Right atrium auricular region (tissue), 2 donors: ENCODE measurements at regions not wholly inside any gene's neighbourhood (a gene's known extent, or its start where the extent isn't known, plus 50 kb on each side); places are given as distances from the start of the nearest gene placed in this dataset.

Experiments used
- DNase-seq: peaks from one replicate; pipeline ENCODE4 v3.0.0-alpha.2; 2019; ENCODE audit warnings: low spot score
- H3K27ac ChIP-seq, 2 donors: fragments of 200-600 bp; sonication (generic); 1 replicate in 1 of 2; 2 replicates in 1 of 2; pipeline ENCODE4 v1.5.1; 2016 to 2019
- H3K27me3 ChIP-seq, 2 donors: fragments of 200-600 bp; sonication (generic); one replicate each; pipeline versions ENCODE4 v1.5.1 to v1.6.0; 2017 to 2019
- H3K36me3 ChIP-seq: fragments of 200-600 bp; sonication (generic); one replicate; pipeline ENCODE4 v1.5.1; 2016
- H3K4me1 ChIP-seq, 2 donors: fragments of 200-600 bp; sonication (generic); one replicate each; pipeline versions ENCODE4 v1.5.1 to v1.6.0; 2017 to 2019
- H3K4me3 ChIP-seq, 2 donors: fragments of 200-600 bp; sonication (generic); 1 replicate in 1 of 2; 2 replicates in 1 of 2; pipeline ENCODE4 v1.5.1; 2017 to 2019; ENCODE audit warnings: mild to moderate bottlenecking in 1 of 2, moderate library complexity in 1 of 2
- H3K9me3 ChIP-seq, 2 donors: fragments of 200-600 bp; sonication (generic); one replicate each; pipeline ENCODE4 v1.5.1; 2019
- TF ChIP-seq, protein P1 (sequence below), 2 donors: fragments of 200-600 bp; sonication (generic); IDR thresholded peaks; one replicate each; pipeline ENCODE4 v1.5.1; 2019; ENCODE audit warnings: antibody characterized with exemption in 2 of 2

- H3K27me3 ChIP-seq = no peaks in the 10 kb centered on the region
- no peaks in the 10 kb centered on the region for H3K9me3 ChIP-seq
- no peaks in the 10 kb centered on the region for H3K36me3 ChIP-seq
- peaks cover 0 to 16% of the 10 kb centered on the region in 2 donors for H3K4me1 ChIP-seq
- TF ChIP-seq, protein P1, sequence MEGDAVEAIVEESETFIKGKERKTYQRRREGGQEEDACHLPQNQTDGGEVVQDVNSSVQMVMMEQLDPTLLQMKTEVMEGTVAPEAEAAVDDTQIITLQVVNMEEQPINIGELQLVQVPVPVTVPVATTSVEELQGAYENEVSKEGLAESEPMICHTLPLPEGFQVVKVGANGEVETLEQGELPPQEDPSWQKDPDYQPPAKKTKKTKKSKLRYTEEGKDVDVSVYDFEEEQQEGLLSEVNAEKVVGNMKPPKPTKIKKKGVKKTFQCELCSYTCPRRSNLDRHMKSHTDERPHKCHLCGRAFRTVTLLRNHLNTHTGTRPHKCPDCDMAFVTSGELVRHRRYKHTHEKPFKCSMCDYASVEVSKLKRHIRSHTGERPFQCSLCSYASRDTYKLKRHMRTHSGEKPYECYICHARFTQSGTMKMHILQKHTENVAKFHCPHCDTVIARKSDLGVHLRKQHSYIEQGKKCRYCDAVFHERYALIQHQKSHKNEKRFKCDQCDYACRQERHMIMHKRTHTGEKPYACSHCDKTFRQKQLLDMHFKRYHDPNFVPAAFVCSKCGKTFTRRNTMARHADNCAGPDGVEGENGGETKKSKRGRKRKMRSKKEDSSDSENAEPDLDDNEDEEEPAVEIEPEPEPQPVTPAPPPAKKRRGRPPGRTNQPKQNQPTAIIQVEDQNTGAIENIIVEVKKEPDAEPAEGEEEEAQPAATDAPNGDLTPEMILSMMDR (IDR thresholded peaks at IDR 0.05) = no peak
- H3K27ac ChIP-seq = peak overlapping the region in 1 of 2 donors; percentile 19
- DNase-seq = no peak
- no peak overlapping the region for H3K4me3 ChIP-seq
Measured at GRCh38 chr10:30182191-30183054, 123.0 kb upstream of the JCAD start.

DNA sequence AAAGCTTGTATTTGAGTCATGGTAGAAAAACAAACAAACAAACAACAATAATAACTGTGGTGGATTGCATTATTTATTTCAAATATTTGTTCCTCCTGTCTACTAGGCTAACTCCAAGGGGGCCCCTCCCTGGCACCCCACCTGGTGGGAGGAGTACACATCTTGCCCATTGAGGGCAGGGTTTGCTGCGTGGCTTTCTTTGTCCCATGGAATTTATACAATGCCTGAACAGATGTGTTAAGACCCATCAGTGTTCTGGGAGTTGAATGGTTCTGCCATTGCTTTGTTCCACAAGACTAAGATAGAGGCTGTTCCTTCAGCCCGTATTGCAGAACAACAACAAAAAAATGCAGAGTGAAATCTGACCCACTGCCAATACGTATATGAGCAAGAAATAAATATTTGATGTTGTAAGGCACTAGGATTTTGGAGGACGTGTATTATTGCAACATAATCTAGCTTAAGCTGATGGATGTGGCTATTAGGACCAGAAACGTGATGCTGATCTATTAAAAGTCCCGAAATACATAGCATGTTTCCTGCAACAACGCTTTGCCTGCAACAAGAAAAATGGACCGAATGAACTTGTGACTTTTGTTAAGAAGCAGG is 119.1 kb upstream of the JCAD start:
- H3K27ac ChIP-seq = no peak overlapping the region
- no peaks in the 10 kb centered on the region for H3K4me1 ChIP-seq

GRCh38 chr10:30176776-30177533 is 117.6 kb upstream of the JCAD start:
- no peaks in the 10 kb centered on the region for H3K27me3 ChIP-seq
- H3K36me3 ChIP-seq = no peaks in the 10 kb centered on the region
- no peak overlapping the region for H3K4me3 ChIP-seq
- no peaks in the 10 kb centered on the region for H3K9me3 ChIP-seq
- H3K4me1 ChIP-seq = no peaks in the 10 kb centered on the region
- no peak for DNase-seq
- TF ChIP-seq, protein P1 (IDR thresholded peaks at IDR 0.05) = no peak
- no peak overlapping the region for H3K27ac ChIP-seq

More for the DNA sequence above, 119.1 kb upstream of the JCAD start:
- H3K4me3 ChIP-seq = no peak overlapping the region
- DNase-seq = no peak
- TF ChIP-seq, protein P1 (IDR thresholded peaks at IDR 0.05) = no peak
- H3K9me3 ChIP-seq = no peaks in the 10 kb centered on the region
- H3K36me3 ChIP-seq = no peaks in the 10 kb centered on the region
- H3K27me3 ChIP-seq = no peaks in the 10 kb centered on the region

GRCh38 chr10:30176182-30176581 is 116.8 kb upstream of the JCAD start:
- DNase-seq = no peak

GRCh38 chr10:30172673-30173072 is 113.3 kb upstream of the JCAD start:
- no peaks in the 10 kb centered on the region for H3K4me1 ChIP-seq

More at GRCh38 chr10:30176182-30176581, 116.8 kb upstream of the JCAD start:
- Histone ChIP-seq H3K27ac (no peak overlapping the region), H3K9me3 (no peaks in the 10 kb centered on the region), H3K4me1 (no peaks in the 10 kb centered on the region), H3K36me3 (no peaks in the 10 kb centered on the region), H3K4me3 (no peak overlapping the region), H3K27me3 (no peaks in the 10 kb centered on the region)
- TF ChIP-seq, protein P1 (IDR thresholded peaks at IDR 0.05) = no peak

More at GRCh38 chr10:30172673-30173072, 113.3 kb upstream of the JCAD start:
- TF ChIP-seq, protein P1 (IDR thresholded peaks at IDR 0.05) = no peak
- H3K27me3 ChIP-seq = no peaks in the 10 kb centered on the region
- no peak overlapping the region for H3K27ac ChIP-seq
- H3K36me3 ChIP-seq = no peaks in the 10 kb centered on the region
- DNase-seq = no peak
- H3K9me3 ChIP-seq = no peaks in the 10 kb centered on the region
- no peak overlapping the region for H3K4me3 ChIP-seq
